CD4-positive, alpha-beta T cell treated with Interleukin-12 subunit alpha and Interleukin-12 subunit beta, for 1 hour (primary cell): ENCODE measurements at regions not wholly inside any gene's neighbourhood (a gene's known extent, or its start where the extent isn't known, plus 50 kb on each side); places are given as distances from the start of the nearest gene placed in this dataset.
A peak's percentile ranks its signal among the peaks of the same experiment; 100 is the strongest.
"Not testable (repeated sequence)": the region's sequence is repeated elsewhere in the genome, so short reads cannot be mapped to it uniquely, and the experiment has no call there.

Experiments used
- DNase-seq: peaks from one replicate; pipeline ENCODE4 v3.0.0-alpha.2; 2020

- no peak for DNase-seq
Observed at GRCh38 chr2:238704471-238705225, 143.2 kb upstream of the TWIST2 start.

- DNase-seq = no peak
Observed at GRCh38 chr2:238706163-238706562, 141.7 kb upstream of the TWIST2 start.

- no peak for DNase-seq
Observed at GRCh38 chr2:238706673-238707072, 141.2 kb upstream of the TWIST2 start.

- no peak for DNase-seq
Observed at GRCh38 chr2:238709325-238710025, 138.4 kb upstream of the TWIST2 start.

- DNase-seq = no peak
Observed at GRCh38 chr2:238710032-238710735, 137.7 kb upstream of the TWIST2 start.

GRCh38 chr2:238710787-238711186 lies 137.1 kb upstream of the TWIST2 start:
- DNase-seq = no peak

- DNase-seq = no peak
Observed at GRCh38 chr2:238711346-238711745, 136.5 kb upstream of the TWIST2 start.

- no peak for DNase-seq
Observed at GRCh38 chr2:238712011-238712410, 135.9 kb upstream of the TWIST2 start.

GRCh38 chr2:238713198-238713826 lies 134.6 kb upstream of the TWIST2 start:
- DNase-seq = no peak

- no peak for DNase-seq
Observed at GRCh38 chr2:238714038-238714528, 133.8 kb upstream of the TWIST2 start.

GRCh38 chr2:238716171-238716570 lies 131.7 kb upstream of the TWIST2 start:
- no peak for DNase-seq

- DNase-seq = no peak
Observed at GRCh38 chr2:238716585-238716984, 131.3 kb upstream of the TWIST2 start.

- no peak for DNase-seq
Observed at GRCh38 chr2:238717084-238717483, 130.8 kb upstream of the TWIST2 start.

GRCh38 chr2:238719641-238720040 lies 128.2 kb upstream of the TWIST2 start:
- DNase-seq = no peak

- DNase-seq = peak; percentile 20
Observed at GRCh38 chr2:238720232-238720672, 127.6 kb upstream of the TWIST2 start.

GRCh38 chr2:238722181-238722580 lies 125.7 kb upstream of the TWIST2 start:
- DNase-seq = no peak

- no peak for DNase-seq
Observed at GRCh38 chr2:238722883-238723282, 125.0 kb upstream of the TWIST2 start.

- DNase-seq = not testable (repeated sequence)
Observed at GRCh38 chr2:238723740-238724320, 124.1 kb upstream of the TWIST2 start.

- DNase-seq = no peak
Observed at GRCh38 chr2:238724728-238725127, 123.2 kb upstream of the TWIST2 start.

GRCh38 chr2:238725298-238725697 lies 122.6 kb upstream of the TWIST2 start:
- DNase-seq = no peak

- DNase-seq = no peak
Observed at GRCh38 chr2:238726670-238727584, 121.0 kb upstream of the TWIST2 start.
